Femur (tissue), 1 donor: ENCODE measurements at regions not wholly inside any gene's neighbourhood (a gene's known extent, or its start where the extent isn't known, plus 50 kb on each side); places are given as distances from the start of the nearest gene placed in this dataset.

Source experiments
- DNase-seq: peaks from one replicate; pipeline ENCODE4 v3.0.0-alpha.2; 2017

GRCh38 chr17:54840885-54841591, 59.6 kb upstream of the TOM1L1 start:
- no peak for DNase-seq

DNA sequence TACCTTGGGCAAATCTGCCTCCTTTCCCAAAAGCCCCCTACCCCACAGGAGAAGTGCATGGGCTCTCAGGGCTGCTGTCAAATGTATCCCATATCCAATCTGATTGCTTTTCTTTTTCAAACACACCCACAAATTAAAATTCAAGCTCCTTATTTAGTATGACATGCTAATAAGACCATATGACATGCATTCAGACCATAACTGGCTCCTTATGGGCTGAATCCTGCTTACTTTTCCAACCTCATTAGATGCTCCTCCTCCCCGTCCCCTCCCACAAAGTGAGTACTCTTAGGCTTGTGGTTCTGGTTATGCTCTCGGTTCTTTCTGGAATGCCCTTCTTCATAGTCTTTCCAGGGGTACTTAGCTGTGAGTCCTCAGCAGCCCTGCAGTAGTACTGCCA, 59.0 kb upstream of the TOM1L1 start:
- DNase-seq: no peak

GRCh38 chr17:54844233-54844632, 56.4 kb upstream of the TOM1L1 start:
- no peak for DNase-seq

GRCh38 chr17:54848368-54848987, 52.2 kb upstream of the TOM1L1 start:
- DNase-seq: no peak

- DNase-seq: no peak
These were observed 51.0 kb upstream of the TOM1L1 start for GRCh38 chr17:54849660-54850059.
